ENCODE measurements at regions not wholly inside any gene's neighbourhood (a gene's known extent, or its start where the extent isn't known, plus 50 kb on each side); places are given as distances from the start of the nearest gene placed in this dataset.
"Not testable (repeated sequence)": the region's sequence is repeated elsewhere in the genome, so short reads cannot be mapped to it uniquely, and the experiment has no call there.

DNA sequence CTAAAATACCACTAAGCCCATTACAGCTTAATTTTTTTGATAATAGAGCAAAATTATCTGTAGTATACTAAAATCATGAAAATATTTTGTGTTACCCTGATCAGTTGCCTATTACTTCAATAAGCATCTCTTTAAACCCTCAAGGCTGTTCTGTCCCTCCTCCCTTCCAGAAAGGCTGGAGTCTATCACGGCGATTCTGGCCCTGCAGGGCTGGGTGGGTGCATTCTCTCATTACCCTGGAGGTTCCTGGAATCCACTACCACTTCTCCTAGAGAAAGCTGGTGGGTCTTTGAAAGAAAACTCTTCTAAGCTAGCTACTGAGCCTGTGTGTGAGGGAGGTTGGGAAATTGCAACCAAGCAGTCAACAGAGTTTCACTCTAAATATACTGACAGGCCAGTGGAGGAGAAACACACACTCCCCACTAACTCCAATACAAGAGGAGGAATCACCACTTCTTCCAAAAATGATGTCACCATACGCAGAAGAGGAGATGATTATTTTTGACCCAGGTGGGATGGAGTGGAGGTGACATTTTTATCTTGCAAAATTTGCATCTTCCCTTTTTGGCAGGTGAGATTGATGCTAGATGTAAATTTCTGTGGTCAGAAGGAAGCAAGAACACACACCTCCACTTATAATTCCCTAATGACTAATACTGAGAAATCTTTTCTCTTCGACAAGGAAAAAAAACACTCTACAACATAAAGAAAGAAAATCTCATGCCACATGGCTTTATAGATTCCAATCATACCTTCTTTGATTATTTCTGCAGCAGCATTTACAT lies 182.3 kb upstream of the PHACTR1 start:
- H3K36me3 ChIP-seq (ENCODE audit: low read depth), result no peaks in the 10 kb centered on the region
- TF ChIP-seq, protein P1, sequence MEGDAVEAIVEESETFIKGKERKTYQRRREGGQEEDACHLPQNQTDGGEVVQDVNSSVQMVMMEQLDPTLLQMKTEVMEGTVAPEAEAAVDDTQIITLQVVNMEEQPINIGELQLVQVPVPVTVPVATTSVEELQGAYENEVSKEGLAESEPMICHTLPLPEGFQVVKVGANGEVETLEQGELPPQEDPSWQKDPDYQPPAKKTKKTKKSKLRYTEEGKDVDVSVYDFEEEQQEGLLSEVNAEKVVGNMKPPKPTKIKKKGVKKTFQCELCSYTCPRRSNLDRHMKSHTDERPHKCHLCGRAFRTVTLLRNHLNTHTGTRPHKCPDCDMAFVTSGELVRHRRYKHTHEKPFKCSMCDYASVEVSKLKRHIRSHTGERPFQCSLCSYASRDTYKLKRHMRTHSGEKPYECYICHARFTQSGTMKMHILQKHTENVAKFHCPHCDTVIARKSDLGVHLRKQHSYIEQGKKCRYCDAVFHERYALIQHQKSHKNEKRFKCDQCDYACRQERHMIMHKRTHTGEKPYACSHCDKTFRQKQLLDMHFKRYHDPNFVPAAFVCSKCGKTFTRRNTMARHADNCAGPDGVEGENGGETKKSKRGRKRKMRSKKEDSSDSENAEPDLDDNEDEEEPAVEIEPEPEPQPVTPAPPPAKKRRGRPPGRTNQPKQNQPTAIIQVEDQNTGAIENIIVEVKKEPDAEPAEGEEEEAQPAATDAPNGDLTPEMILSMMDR (IDR thresholded peaks at IDR 0.05), result no peak
- DNase-seq (no peak), ATAC-seq (no peak)
- intact Hi-C loops (cut with DNase I, micrococcal nuclease), result no loop called here
- H3K4me3 ChIP-seq, result no peak overlapping the region
- peaks cover under 1% of the 10 kb centered on the region for H3K4me1 ChIP-seq (ENCODE audit: low read depth)
- no peaks in the 10 kb centered on the region for H3K9me3 ChIP-seq

DNA sequence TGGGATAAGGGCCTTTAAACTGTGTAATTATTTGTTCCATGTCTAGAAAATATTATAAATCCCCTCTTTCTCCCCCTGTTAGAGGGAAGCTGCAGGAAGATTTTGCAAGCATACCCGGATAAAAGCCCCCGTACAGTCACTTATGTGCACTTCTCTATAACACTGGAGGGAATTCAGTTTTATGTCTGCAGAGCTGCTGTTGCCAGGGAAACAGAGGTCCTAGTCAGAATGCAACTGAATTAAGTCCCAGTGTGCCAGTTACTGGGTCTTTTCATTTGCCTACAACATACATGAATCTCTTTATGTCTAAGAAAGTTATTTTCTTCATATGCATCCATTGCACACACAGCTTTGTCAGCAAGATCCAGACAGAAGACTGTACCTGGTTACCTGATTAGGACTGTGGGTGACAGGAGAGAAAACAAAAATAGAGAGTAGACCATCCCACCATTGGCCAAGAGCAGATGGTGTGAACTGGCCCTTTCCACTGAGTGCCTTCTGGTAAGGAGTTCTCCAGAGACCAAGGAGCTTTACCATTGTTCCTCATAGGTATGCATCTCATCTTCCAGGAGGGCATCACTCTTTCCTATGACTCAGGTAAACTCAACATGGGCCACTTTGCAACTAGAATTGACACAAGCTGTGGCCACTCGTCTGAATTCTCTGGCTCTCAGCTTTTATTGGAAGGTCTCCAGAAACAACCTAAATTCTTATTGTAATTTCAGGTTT lies 180.8 kb upstream of the PHACTR1 start:
- no peak for DNase-seq
- Histone ChIP-seq H3K9me3 (no peaks in the 10 kb centered on the region), H3K4me3 (no peak overlapping the region), H3K36me3 (ENCODE audit: low read depth) (no peaks in the 10 kb centered on the region), H3K4me1 (ENCODE audit: low read depth) (no peaks in the 10 kb centered on the region)
- no peak for ATAC-seq
- intact Hi-C loops (cut with DNase I, micrococcal nuclease), result no loop called here
- TF ChIP-seq, protein P1 (IDR thresholded peaks at IDR 0.05), result no peak

DNA sequence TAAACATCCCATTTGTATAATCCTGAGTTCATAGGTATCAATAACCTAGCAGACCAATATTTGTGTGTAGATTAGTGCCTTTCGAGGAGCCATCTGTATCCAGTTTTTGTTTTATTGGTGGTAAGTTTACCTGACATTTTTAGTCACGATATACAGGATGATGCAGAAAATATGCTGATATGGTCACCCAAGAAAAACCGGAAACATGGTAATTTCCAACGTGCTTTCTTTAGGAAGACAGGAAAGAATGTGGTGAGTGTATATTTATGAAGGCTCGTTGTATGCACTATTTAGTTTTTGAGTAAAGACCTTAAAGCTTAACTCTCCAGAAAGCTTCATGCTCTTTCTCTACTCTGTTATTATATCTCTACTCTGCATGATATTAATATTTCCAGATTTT lies 180.2 kb upstream of the PHACTR1 start:
- no peak for DNase-seq
- TF ChIP-seq, protein P1 (IDR thresholded peaks at IDR 0.05), result no peak
- intact Hi-C loops (cut with DNase I, micrococcal nuclease), result no loop called here
- ATAC-seq, result no peak
- H3K4me3 ChIP-seq, result no peak overlapping the region
- H3K4me1 ChIP-seq (ENCODE audit: low read depth), result no peaks in the 10 kb centered on the region
- no peaks in the 10 kb centered on the region for H3K36me3 ChIP-seq (ENCODE audit: low read depth)
- no peaks in the 10 kb centered on the region for H3K9me3 ChIP-seq

DNA sequence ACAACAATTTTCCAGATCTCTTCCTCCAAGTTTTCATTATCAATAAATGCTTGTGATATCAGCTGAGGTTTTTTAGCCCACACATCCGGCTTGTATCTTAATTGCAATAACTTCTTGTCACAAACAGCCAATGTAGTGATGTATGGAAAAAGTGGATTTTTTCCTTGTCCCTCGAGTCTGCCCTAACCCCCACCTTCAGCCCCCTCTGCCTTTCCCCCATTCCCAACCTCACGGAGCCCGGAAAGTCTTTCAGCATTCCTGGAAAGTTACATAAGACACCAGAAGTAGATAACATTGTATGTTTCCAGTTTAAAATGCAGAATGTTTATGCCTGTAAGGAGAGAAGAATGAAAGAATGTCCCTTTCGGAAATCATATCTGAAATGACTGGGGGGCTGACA lies 179.2 kb upstream of the PHACTR1 start:
- Histone ChIP-seq H3K4me3 (no peak overlapping the region), H3K4me1 (ENCODE audit: low read depth) (no peaks in the 10 kb centered on the region), H3K9me3 (no peaks in the 10 kb centered on the region), H3K36me3 (ENCODE audit: low read depth) (no peaks in the 10 kb centered on the region)
- intact Hi-C loops (cut with DNase I, micrococcal nuclease), result no loop called here
- ATAC-seq (no peak), DNase-seq (no peak)
- TF ChIP-seq, protein P1 (IDR thresholded peaks at IDR 0.05), result no peak

DNA sequence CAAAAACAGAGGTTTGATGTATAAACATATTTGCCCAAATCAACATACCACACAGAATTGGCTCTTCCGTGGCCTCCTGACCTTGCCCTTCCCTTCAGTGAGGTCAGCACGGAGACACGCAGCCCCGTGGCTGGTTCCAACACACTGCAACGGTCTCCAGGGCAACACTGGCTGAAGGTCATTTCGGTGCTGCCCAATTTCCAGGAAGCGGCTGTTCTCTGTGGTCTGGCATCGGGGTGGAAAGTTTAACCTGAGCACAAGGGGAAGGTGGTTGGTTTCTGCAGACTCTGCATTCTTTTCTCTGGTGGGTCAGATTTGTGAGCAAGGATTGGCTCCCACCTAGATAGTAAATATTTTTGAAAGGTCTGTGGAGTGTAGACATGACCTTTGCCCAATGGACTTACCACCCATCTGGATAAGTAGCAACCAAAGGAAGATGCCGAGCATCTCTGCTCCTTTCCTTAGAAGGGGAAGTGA lies 177.6 kb upstream of the PHACTR1 start:
- intact Hi-C loops (cut with DNase I, micrococcal nuclease), result no loop called here
- DNase-seq (no peak), ATAC-seq (peak; percentile 78)

DNA sequence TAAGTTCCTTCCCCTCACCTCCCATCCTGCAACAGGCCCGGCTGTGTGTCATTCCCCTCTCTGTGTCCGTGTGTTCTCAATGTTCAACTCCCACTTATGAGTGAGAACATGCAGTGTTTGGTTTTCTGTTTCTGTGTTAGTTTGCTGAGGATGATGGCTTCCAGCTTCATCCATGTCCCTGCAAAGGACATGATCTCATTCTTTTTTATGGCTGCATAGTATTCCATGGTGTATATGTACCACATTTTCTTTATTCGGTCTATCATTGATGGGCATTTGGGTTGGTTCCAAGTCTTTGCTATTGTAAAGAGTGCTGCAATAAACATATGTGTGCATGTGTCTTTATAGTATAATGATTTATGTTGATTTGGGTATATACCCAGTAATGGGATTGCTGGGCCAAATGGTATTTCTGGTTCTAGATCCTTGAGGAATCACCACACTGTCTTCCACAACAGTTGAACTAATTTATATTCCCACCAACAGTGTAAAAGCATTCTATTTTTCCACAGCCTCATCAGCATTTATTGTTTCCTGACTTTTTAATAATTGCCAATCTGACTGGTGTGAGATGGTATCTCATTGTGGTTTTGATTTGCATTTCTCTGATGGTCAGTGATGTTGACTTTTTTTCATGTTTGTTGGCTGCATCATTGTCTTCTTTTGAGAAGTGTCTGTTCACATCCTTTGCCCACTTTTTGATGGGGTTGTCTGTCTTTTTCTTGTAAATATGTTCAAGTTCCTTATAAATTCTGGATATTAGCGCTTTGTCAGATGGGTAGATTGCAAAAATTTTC lies 174.1 kb upstream of the PHACTR1 start:
- not testable (repeated sequence) for ATAC-seq, DNase-seq

More for the DNA sequence above, 177.6 kb upstream of the PHACTR1 start:
- H3K4me3 ChIP-seq, result no peak overlapping the region
- no peaks in the 10 kb centered on the region for H3K9me3 ChIP-seq
- H3K4me1 ChIP-seq (ENCODE audit: low read depth), result no peaks in the 10 kb centered on the region
- no peaks in the 10 kb centered on the region for H3K36me3 ChIP-seq (ENCODE audit: low read depth)
- TF ChIP-seq, protein P1 (IDR thresholded peaks at IDR 0.05), result no peak

More for the DNA sequence above, 174.1 kb upstream of the PHACTR1 start:
- intact Hi-C loops (cut with DNase I, micrococcal nuclease); H3K36me3 ChIP-seq (ENCODE audit: low read depth); H3K4me3 ChIP-seq; H3K9me3 ChIP-seq: not testable (repeated sequence)
- peaks cover 10% of the 10 kb centered on the region for H3K4me1 ChIP-seq (ENCODE audit: low read depth)
